HCT116 (cell line): ENCODE measurements at regions not wholly inside any gene's neighbourhood (a gene's known extent, or its start where the extent isn't known, plus 50 kb on each side); places are given as distances from the start of the nearest gene placed in this dataset.

Experiments used
- ATAC-seq: fragments of 200-7000 bp; cut with Tn5 transposase; 2 replicates; pipeline ENCODE4 v1.9.1; 2020; ENCODE audit warnings: mild to moderate bottlenecking, moderate library complexity
- BruUV-seq: library from RNA; stranded (reverse); fragments of 400-500 nt; replicated peaks from 2 replicates; lab custom pipeline; 2021; lab: Mats Ljungman, UMichigan
- CTCF ChIA-PET: fragments of 300-600 bp; sonication (Branson Sonifier 250); formaldehyde crosslinking; loops from one replicate; lab custom pipeline; 2021; ENCODE audit warnings: antibody characterized with exemption; lab: Charles Lee
- POLR2A ChIA-PET: fragments of 300-600, 350-600 bp; sonication (Branson Sonifier 250); formaldehyde crosslinking; loops from one replicate; lab custom pipeline; 2021; ENCODE audit warnings: antibody characterized with exemption; lab: Charles Lee
- RAD21 ChIA-PET, 2 experiments: fragments of 300-600 bp; sonication (Branson Sonifier 250); formaldehyde crosslinking; loops; one replicate each; lab custom pipeline; 2023; ENCODE audit warnings: low total read pairs in 2 of 2; ENCODE audit not compliant: uncharacterized antibody in 2 of 2, unreplicated experiment in 2 of 2, low non-redundant PET in 1 of 2; lab: Charles Lee
- DNase-seq: peaks from one replicate; pipeline ENCODE4 v3.0.0-alpha.2; 2010; ENCODE audit warnings: low read depth, low spot score
- H2AFZ ChIP-seq: fragments of 200-600 bp; shearing (Covaris generic), sonication (generic); 2 replicates; pipeline ENCODE4 v1.6.1; 2017; ENCODE audit warnings: low read depth, mixed run types, mixed read lengths, antibody characterized with exemption, low read length; ENCODE audit not compliant: poor library complexity, severe bottlenecking
- H3K27ac ChIP-seq: 2 replicates; pipeline ENCODE4 v1.5.1; 2012; ENCODE audit warnings: low read depth, low read length
- H3K27me3 ChIP-seq: fragments of 200-600 bp; sonication (generic); 2 replicates; pipeline ENCODE4 v1.6.1; 2016; ENCODE audit warnings: mixed run types, low read length, mixed read lengths; ENCODE audit not compliant: insufficient read depth
- H3K36me3 ChIP-seq, 2 experiments: fragments of 200-500 bp in 1 of 2; fragments of 200-600 bp in 1 of 2; sonication (Bioruptor generic) in 1 of 2; sonication (generic) in 1 of 2; 2 replicates each; pipeline versions ENCODE4 v1.5.1 to v1.6.1; 2014 to 2016; ENCODE audit warnings: low read length in 2 of 2, inconsistent platforms in 1 of 2, mixed read lengths in 1 of 2, mixed run types in 1 of 2; ENCODE audit not compliant: insufficient read depth in 2 of 2, control insufficient read depth in 1 of 2
- H3K4me1 ChIP-seq, 2 experiments: fragments of 200-600 bp in 1 of 2; sonication (generic) in 1 of 2; 2 replicates each; pipeline versions ENCODE4 v1.5.1 to v1.6.1; 2012 to 2017; ENCODE audit warnings: low read length in 2 of 2, inconsistent platforms in 1 of 2, mild to moderate bottlenecking in 1 of 2, mixed read lengths in 1 of 2, mixed run types in 1 of 2, moderate library complexity in 1 of 2; ENCODE audit not compliant: insufficient read depth in 2 of 2, control insufficient read depth in 1 of 2
- H3K4me2 ChIP-seq: fragments of 200-600 bp; sonication (generic); 2 replicates; pipeline ENCODE4 v1.6.1; 2017; ENCODE audit warnings: mixed run types, low read length, mixed read lengths
- H3K4me3 ChIP-seq, 2 experiments: fragments of 200-600 bp in 1 of 2; sonication (generic) in 1 of 2; replicated peaks in 1 of 2; 2 replicates each; pipeline ENCODE4 v1.5.1; 2011 to 2016; ENCODE audit warnings: low read length in 2 of 2, control low read depth in 1 of 2, low read depth in 1 of 2, mild to moderate bottlenecking in 1 of 2, mixed read lengths in 1 of 2, mixed run types in 1 of 2
- H3K79me2 ChIP-seq: fragments of 200-600 bp; sonication (generic); 2 replicates; pipeline ENCODE4 v1.6.1; 2017; ENCODE audit warnings: mild to moderate bottlenecking, mixed run types, low read length, moderate library complexity, mixed read lengths; ENCODE audit not compliant: insufficient read depth
- H3K9ac ChIP-seq: fragments of 200-600 bp; sonication (generic); 2 replicates; pipeline ENCODE4 v1.6.1; 2016; ENCODE audit warnings: low read length, mixed read lengths
- H3K9me2 ChIP-seq: fragments of 200-600 bp; sonication (generic), shearing (Covaris generic); 2 replicates; pipeline ENCODE4 v1.6.1; 2017; ENCODE audit warnings: mixed run types, mild to moderate bottlenecking, moderate library complexity; ENCODE audit not compliant: insufficient read depth
- H3K9me3 ChIP-seq, 2 experiments: fragments of 200-500 bp in 1 of 2; fragments of 200-600 bp in 1 of 2; sonication (Bioruptor generic) in 1 of 2; sonication (generic) in 1 of 2; 2 replicates each; pipeline ENCODE4 v1.6.1; 2014 to 2017; ENCODE audit warnings: low read length in 2 of 2, mixed read lengths in 2 of 2, inconsistent platforms in 1 of 2, low read depth in 1 of 2, mild to moderate bottlenecking in 1 of 2, mixed run types in 1 of 2, moderate library complexity in 1 of 2; ENCODE audit not compliant: control insufficient read depth in 1 of 2, insufficient read depth in 1 of 2
- H4K20me1 ChIP-seq: fragments of 200-600 bp; sonication (generic), shearing (Covaris generic); 2 replicates; pipeline ENCODE4 v1.6.1; 2017; ENCODE audit warnings: mixed run types, mild to moderate bottlenecking, moderate library complexity; ENCODE audit not compliant: insufficient read depth
- ATF3 ChIP-seq: IDR thresholded peaks from 2 replicates; pipeline ENCODE4 v1.6.1; 2012
- ELF1 ChIP-seq: IDR thresholded peaks from 2 replicates; pipeline ENCODE4 v1.6.1; 2012; ENCODE audit warnings: low read depth, borderline replicate concordance
- FOSL1 ChIP-seq: IDR thresholded peaks from 2 replicates; pipeline ENCODE4 v1.6.1; 2012; ENCODE audit warnings: low read depth
- POLR2AphosphoS5 ChIP-seq: IDR thresholded peaks from 2 replicates; pipeline ENCODE4 v1.6.1; 2011; ENCODE audit warnings: mild to moderate bottlenecking, low read depth, low read length, moderate library complexity
- REST ChIP-seq: IDR thresholded peaks from 2 replicates; pipeline ENCODE4 v1.6.1; 2012; ENCODE audit warnings: low read depth
- SIN3A ChIP-seq: IDR thresholded peaks from 2 replicates; pipeline ENCODE4 v1.6.1; 2012; ENCODE audit warnings: low read depth
- SP1 ChIP-seq: IDR thresholded peaks from 2 replicates; pipeline ENCODE4 v1.6.1; 2012; ENCODE audit warnings: low read depth
- ZBTB33 ChIP-seq: IDR thresholded peaks from 2 replicates; pipeline ENCODE4 v1.6.1; 2011; ENCODE audit warnings: mild to moderate bottlenecking, low read length, moderate library complexity; ENCODE audit not compliant: insufficient replicate concordance; ENCODE audit errors: extremely low read depth
- ZFX ChIP-seq: fragments of 450-650 bp; IDR thresholded peaks from 2 replicates; pipeline ENCODE4 v1.6.1; 2017
- ZNF274 ChIP-seq: fragments of 200-500 bp; sonication (Bioruptor generic); IDR thresholded peaks from 2 replicates; pipeline ENCODE4 v1.6.1; 2014; ENCODE audit warnings: mild to moderate bottlenecking, low read depth, low read length, inconsistent platforms
- intact Hi-C: fragments of 100-400 bp; cut with micrococcal nuclease; formaldehyde crosslinking; loops from 2 replicates; pipeline ENCODE4 v1.10.0; 2022

- H3K36me3 ChIP-seq = no peaks in the 10 kb centered on the region
- no peak overlapping the region for H3K4me2 ChIP-seq
- TF ChIP-seq ATF3 (no peak), REST (no peak), POLR2AphosphoS5 (no peak), ELF1 (no peak), SIN3A (no peak), ZNF274 (no peak), ZFX (no peak), ZBTB33 (no peak), SP1 (no peak), FOSL1 (no peak)
- TF ChIP-seq, all 23 proteins: peak for 0
- no TSS peak for BruUV-seq
- ATAC-seq = no peak
- no peaks in the 10 kb centered on the region for H3K79me2 ChIP-seq
- H3K27me3 ChIP-seq = no peaks in the 10 kb centered on the region
- H3K9me3 ChIP-seq = peaks cover 0 to 7% of the 10 kb centered on the region in 2 experiments; a peak in 2 of 4 replicates
- ChIA-PET RAD21 (no interaction called here), CTCF (no interaction called here), POLR2A (no interaction called here)
- no peaks in the 10 kb centered on the region for H4K20me1 ChIP-seq
- no peak overlapping the region for H3K27ac ChIP-seq
- H3K4me3 ChIP-seq = no peak overlapping the region
- H3K9ac ChIP-seq = no peak overlapping the region
- DNase-seq = no peak
- H3K9me2 ChIP-seq = no peaks in the 10 kb centered on the region
- intact Hi-C loops = no loop called here
- no peak overlapping the region for H2AFZ ChIP-seq
- no peaks in the 10 kb centered on the region for H3K4me1 ChIP-seq
Observed at GRCh38 chr5:18544421-18544820, 910.2 kb downstream of the TAF11L14 start.
